Hepatocyte (in vitro differentiated cells): ENCODE measurements at regions not wholly inside any gene's neighbourhood (a gene's known extent, or its start where the extent isn't known, plus 50 kb on each side); places are given as distances from the start of the nearest gene placed in this dataset.

Experiments used
- DNase-seq: peaks from one replicate; pipeline ENCODE4 v3.0.0-alpha.2; 2016; ENCODE audit warnings: low spot score
- H2AFZ ChIP-seq: fragments of 200-600 bp; sonication (generic); 2 replicates; pipeline ENCODE4 v1.6.0; 2016; ENCODE audit warnings: antibody characterized with exemption, mild to moderate bottlenecking
- H3K27ac ChIP-seq: fragments of 200-600 bp; sonication (generic); 2 replicates; pipeline ENCODE4 v1.5.1; 2016; ENCODE audit warnings: mild to moderate bottlenecking
- H3K27me3 ChIP-seq: fragments of 200-600 bp; sonication (generic); 2 replicates; pipeline ENCODE4 v1.6.1; 2016
- H3K36me3 ChIP-seq: fragments of 200-600 bp; sonication (generic); replicated peaks from 2 replicates; pipeline ENCODE4 v1.5.1; 2016; ENCODE audit warnings: low read depth; ENCODE audit not compliant: insufficient read depth
- H3K4me1 ChIP-seq: fragments of 200-600 bp; sonication (generic); 2 replicates; pipeline ENCODE4 v1.5.1; 2016; ENCODE audit warnings: mild to moderate bottlenecking, moderate library complexity; ENCODE audit not compliant: insufficient read depth
- H3K4me2 ChIP-seq: fragments of 200-600 bp; sonication (generic); 2 replicates; pipeline ENCODE4 v1.6.0; 2016
- H3K4me3 ChIP-seq: fragments of 200-600 bp; sonication (generic); 2 replicates; pipeline ENCODE4 v1.5.1; 2016; ENCODE audit warnings: mild to moderate bottlenecking
- H3K79me2 ChIP-seq: fragments of 200-600 bp; sonication (generic); 2 replicates; pipeline ENCODE4 v1.6.0; 2017; ENCODE audit warnings: mild to moderate bottlenecking
- H3K9me2 ChIP-seq: fragments of 200-600 bp; sonication (generic); replicated peaks from 2 replicates; pipeline ENCODE4 v1.6.0; 2017; ENCODE audit warnings: mild to moderate bottlenecking; ENCODE audit not compliant: insufficient read depth
- H3K9me3 ChIP-seq: fragments of 200-600 bp; sonication (generic); 2 replicates; pipeline ENCODE4 v1.5.1; 2016; ENCODE audit warnings: low read depth, mild to moderate bottlenecking
- H4K20me1 ChIP-seq: fragments of 200-600 bp; sonication (generic); 2 replicates; pipeline ENCODE4 v1.6.0; 2016; ENCODE audit warnings: mild to moderate bottlenecking; ENCODE audit not compliant: insufficient read depth, poor library complexity, severe bottlenecking
- CTCF ChIP-seq: fragments of 200-600 bp; sonication (generic); IDR thresholded peaks from 2 replicates; pipeline ENCODE4 v1.5.1; 2016; ENCODE audit warnings: antibody characterized with exemption, mild to moderate bottlenecking; ENCODE audit not compliant: poor library complexity
- EZH2 ChIP-seq: fragments of 200-600 bp; sonication (generic); IDR thresholded peaks from 2 replicates; pipeline ENCODE4 v1.6.1; 2016; ENCODE audit warnings: antibody characterized with exemption, mild to moderate bottlenecking, borderline replicate concordance
- EZH2phosphoT487 ChIP-seq: fragments of 200-600 bp; sonication (generic); IDR thresholded peaks from one replicate; pipeline ENCODE4 v1.6.1; 2018; ENCODE audit warnings: antibody characterized with exemption, mild to moderate bottlenecking, low read depth, moderate library complexity; ENCODE audit not compliant: unreplicated experiment, severe bottlenecking
- whole genome bisulfite sequencing: methylation state at CpG from one replicate; pipeline ENCODE4 v1.1.6; 2016; ENCODE audit warnings: low lambda C conversion rate; ENCODE audit errors: missing lambda C conversion rate; 5-methylcytosine and 5-hydroxymethylcytosine counted together

DNA sequence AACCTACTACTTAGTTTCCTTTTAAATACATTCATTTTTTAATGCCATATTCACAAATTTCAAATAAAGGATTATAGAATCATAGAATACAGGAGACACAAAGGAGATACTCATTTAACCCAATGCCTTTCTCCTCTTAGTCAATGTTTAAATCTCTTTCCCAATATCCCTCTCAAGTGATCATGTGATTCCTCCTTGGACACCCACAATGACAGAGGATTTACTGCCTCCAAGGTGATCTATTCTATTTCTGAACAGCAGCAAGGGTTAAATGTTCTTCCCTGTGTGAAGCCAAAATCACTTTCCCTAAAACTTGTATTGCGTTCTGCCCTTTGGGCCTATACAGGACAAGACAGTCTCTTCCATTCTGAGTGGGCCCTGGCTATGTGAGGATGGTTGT, 73.3 kb upstream of the PICALM start:
- no peak for DNase-seq
- no peaks in the 10 kb centered on the region for H3K79me2 ChIP-seq
- no peak overlapping the region for H2AFZ ChIP-seq
- H3K4me2 ChIP-seq = no peak overlapping the region
- no peak overlapping the region for H3K4me3 ChIP-seq
- H3K27ac ChIP-seq = no peak overlapping the region
- peaks cover 8% of the 10 kb centered on the region for H3K4me1 ChIP-seq
- no peaks in the 10 kb centered on the region for H3K9me3 ChIP-seq
- WGBS = 100% methylated on average over 1 of the region's 1 CpG
- H3K27me3 ChIP-seq = no peaks in the 10 kb centered on the region
- TF ChIP-seq CTCF (no peak), EZH2 (no peak), EZH2phosphoT487 (no peak)
- H3K9me2 ChIP-seq = no peaks in the 10 kb centered on the region
- H3K36me3 ChIP-seq = no peaks in the 10 kb centered on the region
- H4K20me1 ChIP-seq = no peaks in the 10 kb centered on the region

DNA sequence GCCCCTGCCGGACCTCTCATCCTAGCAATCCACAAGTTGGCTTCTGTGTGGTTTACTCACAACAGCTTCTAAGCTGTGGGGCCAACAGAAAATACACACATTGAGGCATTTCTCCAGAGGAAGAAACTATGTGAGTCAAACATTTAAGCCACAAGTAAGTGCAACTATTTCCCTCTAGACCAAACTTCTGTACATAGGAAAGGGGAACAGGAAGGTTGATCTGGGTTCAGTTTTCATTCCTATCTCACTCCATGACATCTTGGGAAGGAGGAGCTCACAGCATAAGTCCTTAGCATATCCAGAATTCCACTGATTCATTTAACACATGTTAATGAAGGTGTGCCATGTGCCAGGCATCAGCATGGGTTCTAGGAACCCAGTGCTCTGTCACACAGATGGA, 72.8 kb upstream of the PICALM start:
- no peaks in the 10 kb centered on the region for H3K79me2 ChIP-seq
- no peak overlapping the region for H3K4me3 ChIP-seq
- H2AFZ ChIP-seq = no peak overlapping the region
- DNase-seq = no peak
- 95% methylated on average over 1 of the region's 1 CpG for WGBS
- no peaks in the 10 kb centered on the region for H3K9me3 ChIP-seq
- H3K4me1 ChIP-seq = peaks cover 8% of the 10 kb centered on the region
- H3K27me3 ChIP-seq = no peaks in the 10 kb centered on the region
- TF ChIP-seq CTCF = no peak
- TF ChIP-seq EZH2phosphoT487 = no peak
- no peak for TF ChIP-seq EZH2
- no peak overlapping the region for H3K4me2 ChIP-seq
- no peaks in the 10 kb centered on the region for H4K20me1 ChIP-seq
- H3K36me3 ChIP-seq = no peaks in the 10 kb centered on the region
- H3K9me2 ChIP-seq = no peaks in the 10 kb centered on the region
- no peak overlapping the region for H3K27ac ChIP-seq

- Histone ChIP-seq H3K4me1 (peaks cover 11% of the 10 kb centered on the region), H3K4me3 (no peak overlapping the region), H3K27me3 (no peaks in the 10 kb centered on the region), H3K36me3 (no peaks in the 10 kb centered on the region), H4K20me1 (no peaks in the 10 kb centered on the region), H2AFZ (no peak overlapping the region), H3K4me2 (no peak overlapping the region), H3K9me2 (no peaks in the 10 kb centered on the region), H3K27ac (no peak overlapping the region), H3K9me3 (no peaks in the 10 kb centered on the region), H3K79me2 (no peaks in the 10 kb centered on the region)
- no peak for DNase-seq
- TF ChIP-seq EZH2phosphoT487 (no peak), CTCF (no peak), EZH2 (no peak)
- WGBS = 87% methylated on average over 10 of the region's 10 CpGs
Measured at GRCh38 chr11:86140334-86140990, 71.6 kb upstream of the PICALM start.

DNA sequence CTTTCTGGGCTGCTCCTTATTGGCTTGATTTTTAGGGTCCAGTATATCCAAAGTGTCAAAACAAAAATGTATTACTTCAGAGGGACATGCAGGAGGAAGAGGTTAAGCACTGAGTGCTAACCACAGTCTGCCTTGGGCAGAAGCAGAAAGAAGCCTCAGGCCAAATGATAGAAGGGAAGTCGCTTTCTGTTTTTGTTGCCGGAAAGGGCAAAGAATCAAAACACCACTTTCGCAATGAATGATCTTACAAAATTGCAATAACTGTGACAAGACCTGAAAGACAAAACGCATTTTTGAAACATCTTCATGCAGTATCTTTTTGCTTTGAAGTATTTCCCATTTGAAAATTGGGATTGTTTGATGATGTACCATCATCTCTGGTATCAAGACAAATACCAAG, 70.1 kb upstream of the PICALM start:
- no peaks in the 10 kb centered on the region for H3K9me2 ChIP-seq
- H3K79me2 ChIP-seq = no peaks in the 10 kb centered on the region
- peaks cover 7% of the 10 kb centered on the region for H3K4me1 ChIP-seq
- DNase-seq = no peak
- H3K36me3 ChIP-seq = no peaks in the 10 kb centered on the region
- no peaks in the 10 kb centered on the region for H4K20me1 ChIP-seq
- no peak overlapping the region for H3K4me3 ChIP-seq
- TF ChIP-seq EZH2 (no peak), CTCF (no peak), EZH2phosphoT487 (no peak)
- no peak overlapping the region for H3K27ac ChIP-seq
- no peaks in the 10 kb centered on the region for H3K9me3 ChIP-seq
- H3K4me2 ChIP-seq = no peak overlapping the region
- no peaks in the 10 kb centered on the region for H3K27me3 ChIP-seq
- H2AFZ ChIP-seq = no peak overlapping the region
- 87% methylated on average over 4 of the region's 4 CpGs for WGBS
